DMS79 (cell line): ENCODE measurements at regions not wholly inside any gene's neighbourhood (a gene's known extent, or its start where the extent isn't known, plus 50 kb on each side); places are given as distances from the start of the nearest gene placed in this dataset.
"Not testable (repeated sequence)": the region's sequence is repeated elsewhere in the genome, so short reads cannot be mapped to it uniquely, and the experiment has no call there.

Experiments used
- DNase-seq: peaks from one replicate; lab custom pipeline; 2025; lab: John Stamatoyannopoulos, UW

DNA sequence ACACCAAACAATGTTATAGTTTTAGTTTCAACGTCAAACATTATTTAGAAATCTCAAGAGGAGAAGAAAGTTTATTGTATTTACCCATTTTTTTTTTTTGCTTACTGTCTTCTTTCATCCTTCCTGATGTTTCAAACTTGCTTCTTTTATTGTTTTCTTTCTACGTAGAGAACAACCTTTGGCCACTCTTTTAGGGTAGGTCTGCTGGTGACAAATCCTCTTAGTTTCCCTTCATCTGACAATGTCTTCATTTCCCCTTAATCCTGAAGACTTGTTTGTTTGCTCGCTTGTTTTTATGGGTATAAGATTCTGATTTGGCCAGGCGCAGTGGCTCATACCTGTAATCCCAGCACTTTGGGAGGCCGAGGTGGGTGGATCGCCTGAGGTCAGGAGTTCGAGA lies 89.1 kb downstream of the RHOU start:
- DNase-seq: no peak

DNA sequence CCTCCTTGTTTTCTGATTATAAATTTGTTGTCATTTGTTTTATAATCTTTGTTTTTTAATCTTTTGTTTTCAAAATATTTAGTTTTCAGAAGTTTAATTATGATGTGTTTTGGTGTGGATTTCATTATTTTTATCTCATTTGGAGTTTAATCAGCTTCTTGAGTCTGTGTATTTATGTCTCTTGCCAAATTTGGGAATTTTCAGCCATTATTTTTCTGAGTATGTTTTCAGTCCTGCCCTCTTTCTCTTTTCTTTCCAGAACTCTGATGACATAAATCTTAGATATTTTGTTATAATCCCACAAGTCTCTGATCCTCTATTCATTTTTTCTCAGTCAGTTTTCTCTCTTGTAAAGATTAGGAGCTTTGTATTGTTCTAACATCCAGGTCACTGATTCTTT lies 89.8 kb downstream of the RHOU start:
- DNase-seq: no peak

DNA sequence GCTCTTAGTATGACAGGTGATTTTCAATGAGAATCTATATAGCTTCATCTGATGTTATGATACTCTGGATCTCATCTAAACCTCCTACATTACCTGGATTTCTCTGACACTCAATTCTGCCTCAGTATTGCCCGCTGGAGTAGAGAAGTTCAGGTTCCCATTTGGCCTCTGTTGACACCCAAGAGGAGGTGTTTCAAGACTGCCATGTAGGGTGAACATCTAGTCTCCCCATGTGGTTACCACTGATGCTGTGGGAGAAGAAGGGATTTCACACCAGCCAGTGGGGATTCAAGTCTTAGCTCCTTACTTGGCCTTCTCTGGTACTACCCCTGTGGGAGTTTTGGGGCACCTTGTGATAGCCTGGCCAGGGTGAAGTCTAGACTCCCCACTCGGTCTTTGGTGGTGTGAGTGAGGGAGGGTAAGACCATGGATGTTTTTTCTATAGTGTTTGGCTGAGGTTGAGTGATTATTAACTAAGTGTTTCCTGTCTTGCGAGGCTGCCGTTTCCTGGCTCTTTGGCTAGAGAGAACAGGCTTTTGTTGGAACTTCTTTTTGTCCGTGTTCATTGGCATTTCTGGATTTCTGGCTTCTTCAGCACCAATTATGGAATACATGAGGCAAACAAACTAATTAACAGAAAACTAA lies 90.7 kb downstream of the RHOU start:
- no peak for DNase-seq

DNA sequence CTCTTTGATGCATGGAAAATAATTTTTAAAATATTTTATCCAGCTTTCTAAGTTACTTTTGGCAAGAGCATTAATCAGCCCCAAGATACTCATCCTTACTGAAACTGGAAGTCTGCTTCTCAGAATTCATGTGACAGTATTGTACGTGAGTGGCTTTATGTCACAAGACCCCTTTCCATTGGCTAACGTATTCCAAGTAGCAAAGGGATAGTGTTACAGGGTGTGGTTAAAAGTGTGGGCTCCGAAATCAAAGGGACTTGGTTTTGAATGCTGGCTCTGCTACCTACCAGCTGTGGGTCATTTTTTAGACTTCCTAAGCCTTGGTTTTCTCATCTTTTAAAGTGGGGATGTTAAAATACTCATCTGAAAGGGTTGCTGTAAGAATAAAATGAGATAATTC lies 91.7 kb downstream of the RHOU start:
- DNase-seq: no peak

DNA sequence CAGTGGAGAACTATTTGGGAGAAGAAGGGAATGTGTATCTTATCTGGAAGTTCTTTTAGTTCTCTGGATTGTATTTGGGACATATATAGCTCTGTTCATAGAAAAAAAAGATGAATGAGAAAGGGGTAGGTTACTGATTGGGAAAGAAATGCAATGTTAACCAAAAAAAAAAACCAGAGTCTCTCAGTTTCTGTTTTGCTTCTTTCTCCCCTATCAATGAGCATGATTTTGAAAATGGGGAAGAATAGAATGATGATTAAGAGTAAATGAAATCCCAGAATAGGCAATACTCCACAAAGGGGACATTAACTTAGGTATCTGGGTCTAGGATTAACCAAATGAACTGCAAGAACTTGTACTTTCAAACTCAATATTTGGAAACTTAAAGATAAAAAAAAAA lies 92.9 kb downstream of the RHOU start:
- no peak for DNase-seq

DNA sequence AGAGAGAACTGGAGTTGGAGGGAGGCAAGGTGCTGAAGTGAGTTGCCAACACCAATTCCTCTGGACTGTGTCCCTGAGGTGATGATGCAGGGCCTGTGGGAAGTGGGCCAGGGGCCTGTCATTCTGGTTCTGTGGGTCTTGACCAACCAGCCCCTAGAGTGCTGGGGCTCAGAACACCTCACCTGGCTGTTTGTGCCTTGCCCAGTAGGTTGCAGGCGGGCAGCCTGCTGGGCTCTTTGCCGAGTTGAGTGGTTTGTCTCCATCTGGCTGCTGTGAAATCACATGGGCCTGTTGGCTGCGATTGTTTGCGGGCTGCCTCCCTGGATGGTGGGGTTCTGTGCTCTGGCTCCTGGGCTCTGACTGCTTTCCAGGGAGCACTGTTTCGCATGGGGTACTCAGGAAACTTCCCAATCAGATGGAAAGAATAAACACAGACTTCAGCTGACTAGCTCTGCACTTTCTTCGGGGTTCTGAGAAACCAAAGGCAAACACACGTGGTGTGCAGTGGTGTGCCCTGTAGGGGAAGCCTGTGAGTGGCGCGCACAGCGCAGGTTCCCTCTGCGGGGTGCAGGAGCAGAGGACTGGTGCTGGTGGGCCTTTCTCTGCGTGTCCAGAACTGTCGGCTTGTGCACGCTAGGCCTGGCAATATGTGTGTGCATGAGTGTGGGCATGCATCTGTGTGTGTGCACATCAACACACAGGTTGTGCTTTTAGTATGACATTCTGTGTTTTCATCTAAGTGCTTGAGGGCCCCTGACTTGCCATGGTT lies 95.1 kb downstream of the RHOU start:
- no peak for DNase-seq

DNA sequence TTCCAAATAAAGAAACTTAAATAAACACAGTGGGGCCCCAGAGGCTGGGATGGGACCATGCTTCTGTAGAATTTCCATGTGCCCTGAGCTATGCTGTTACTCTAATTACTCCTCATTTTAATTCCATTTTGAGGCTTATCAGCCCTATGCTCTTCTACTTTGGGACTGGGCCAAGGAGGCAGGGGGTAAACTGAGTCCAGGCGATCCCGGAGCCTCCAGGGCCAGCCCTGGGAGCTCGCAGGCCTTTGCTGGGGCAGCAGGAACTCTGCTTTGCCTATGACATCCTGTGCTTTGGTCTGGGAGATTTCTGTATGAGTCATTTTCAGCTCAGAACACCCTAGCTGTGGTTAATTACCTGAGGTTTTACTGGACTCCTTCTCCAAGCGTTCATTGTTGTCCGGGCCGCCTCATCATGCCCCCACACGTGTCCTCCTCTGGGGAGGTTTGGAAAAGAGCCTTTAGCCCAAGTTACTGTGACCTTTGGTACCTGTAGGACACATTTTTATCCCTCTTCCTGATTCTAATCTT lies 95.7 kb downstream of the RHOU start:
- no peak for DNase-seq

DNA sequence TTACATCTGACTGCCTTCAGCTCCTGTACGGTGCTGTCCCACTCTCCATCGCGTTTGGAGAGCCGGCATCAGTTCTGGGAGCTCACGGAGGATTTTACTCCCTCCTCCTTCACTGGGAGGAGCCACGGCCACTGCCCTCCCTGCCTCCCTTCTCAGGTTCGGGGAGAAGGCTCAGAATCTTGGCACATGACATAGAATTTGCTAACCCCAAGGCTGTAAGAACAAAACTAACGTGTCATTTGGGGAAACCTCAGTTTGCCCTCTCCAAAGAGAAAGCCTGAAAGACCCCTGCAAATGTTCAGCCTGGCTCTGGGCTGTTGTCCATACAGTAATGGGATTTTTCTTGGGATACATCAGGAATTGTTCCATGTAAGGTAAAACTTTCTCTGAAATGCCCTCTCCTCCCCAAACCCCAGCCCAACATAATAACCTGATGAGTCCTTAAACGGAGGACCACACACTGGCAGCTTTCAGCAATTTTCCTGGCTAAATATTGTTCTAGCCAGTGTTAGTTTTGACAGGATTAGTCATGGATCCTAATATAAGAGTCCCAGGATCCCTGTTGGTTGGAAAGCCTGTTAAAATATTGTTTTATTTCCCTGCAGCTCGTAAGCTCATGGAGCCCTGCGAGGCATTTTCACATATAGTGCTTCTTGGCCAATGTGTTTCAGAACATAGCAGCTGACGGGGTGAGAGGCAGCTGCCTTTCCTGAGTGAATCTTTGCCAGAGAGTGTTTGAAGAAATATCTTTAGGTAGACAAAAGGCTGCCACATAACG lies 98.8 kb downstream of the RHOU start:
- DNase-seq: no peak

DNA sequence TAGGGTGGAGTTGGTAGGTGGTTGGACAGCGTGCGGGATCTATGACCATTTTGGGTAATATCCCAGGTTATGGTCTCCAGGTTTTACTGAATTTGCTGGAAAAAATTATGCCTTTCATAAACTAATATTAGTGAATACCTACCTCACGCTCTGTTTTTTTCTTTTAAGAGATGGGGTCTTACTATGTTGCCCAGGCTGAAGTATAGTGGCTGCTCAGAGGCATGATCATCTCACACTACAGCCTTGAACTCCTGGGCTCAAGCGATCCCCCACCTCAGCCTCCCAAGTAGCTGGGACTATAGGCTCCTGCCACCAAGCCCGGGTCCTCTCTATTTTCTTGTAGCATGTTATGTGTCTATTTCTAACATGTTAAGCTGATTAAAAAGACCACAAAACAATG lies 100.2 kb downstream of the RHOU start:
- DNase-seq: no peak

DNA sequence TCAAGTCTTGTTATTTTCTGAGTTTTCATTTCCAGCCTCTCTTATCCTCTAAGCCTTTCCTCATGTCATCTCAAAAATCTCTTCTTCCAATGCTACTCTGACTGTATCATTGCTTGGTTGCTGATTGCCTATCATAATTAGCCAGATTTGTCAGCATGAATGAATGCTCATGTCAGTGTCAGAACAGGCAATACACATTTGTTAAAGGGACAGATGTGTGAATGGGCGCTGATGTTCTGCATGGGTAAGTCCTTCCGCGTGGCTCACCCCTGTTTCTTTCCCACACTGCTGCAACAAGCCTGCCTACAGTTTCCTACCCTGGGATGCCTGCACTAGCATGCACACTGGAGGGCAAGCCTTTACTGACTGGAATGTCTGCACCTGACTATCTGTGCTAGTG lies 100.6 kb downstream of the RHOU start:
- no peak for DNase-seq

DNA sequence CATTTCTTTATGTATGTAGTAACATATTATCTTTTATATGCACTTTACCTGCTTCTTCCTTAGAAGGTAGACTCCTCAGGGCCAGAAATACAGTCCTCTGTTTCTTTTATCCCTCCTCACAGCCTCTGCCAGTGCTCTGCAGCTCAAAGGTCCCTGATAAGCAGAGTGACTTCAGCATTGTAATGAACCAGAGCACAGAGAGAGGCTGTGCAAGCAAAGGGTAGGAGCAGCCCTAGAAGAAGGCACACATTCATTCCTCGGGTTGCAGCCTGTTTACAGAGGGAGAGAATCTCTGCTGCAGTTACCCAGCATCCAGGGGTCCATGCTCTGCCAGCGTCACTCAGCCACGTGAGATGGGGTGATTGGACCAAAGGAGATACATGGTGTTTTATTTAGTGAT lies 101.1 kb downstream of the RHOU start:
- DNase-seq: no peak

DNA sequence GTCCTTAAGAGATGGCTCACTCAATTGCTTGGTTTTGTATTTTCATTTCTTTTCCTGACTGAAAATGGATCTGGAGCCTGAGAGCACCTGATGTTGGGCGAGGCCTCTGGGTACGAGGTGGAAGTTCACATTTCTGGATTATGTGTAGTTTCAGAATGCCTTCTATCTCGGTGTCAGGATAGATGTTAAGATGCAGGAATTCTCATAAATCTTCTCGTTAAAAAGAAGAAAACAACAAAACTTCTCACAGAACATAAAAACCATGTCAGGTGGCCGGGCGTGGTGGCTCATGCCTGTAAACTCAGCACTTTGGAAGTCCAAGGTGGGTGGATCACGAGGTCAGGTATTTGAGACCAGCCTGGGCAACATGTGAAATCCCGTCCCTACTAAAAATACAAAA lies 101.8 kb downstream of the RHOU start:
- no peak for DNase-seq

DNA sequence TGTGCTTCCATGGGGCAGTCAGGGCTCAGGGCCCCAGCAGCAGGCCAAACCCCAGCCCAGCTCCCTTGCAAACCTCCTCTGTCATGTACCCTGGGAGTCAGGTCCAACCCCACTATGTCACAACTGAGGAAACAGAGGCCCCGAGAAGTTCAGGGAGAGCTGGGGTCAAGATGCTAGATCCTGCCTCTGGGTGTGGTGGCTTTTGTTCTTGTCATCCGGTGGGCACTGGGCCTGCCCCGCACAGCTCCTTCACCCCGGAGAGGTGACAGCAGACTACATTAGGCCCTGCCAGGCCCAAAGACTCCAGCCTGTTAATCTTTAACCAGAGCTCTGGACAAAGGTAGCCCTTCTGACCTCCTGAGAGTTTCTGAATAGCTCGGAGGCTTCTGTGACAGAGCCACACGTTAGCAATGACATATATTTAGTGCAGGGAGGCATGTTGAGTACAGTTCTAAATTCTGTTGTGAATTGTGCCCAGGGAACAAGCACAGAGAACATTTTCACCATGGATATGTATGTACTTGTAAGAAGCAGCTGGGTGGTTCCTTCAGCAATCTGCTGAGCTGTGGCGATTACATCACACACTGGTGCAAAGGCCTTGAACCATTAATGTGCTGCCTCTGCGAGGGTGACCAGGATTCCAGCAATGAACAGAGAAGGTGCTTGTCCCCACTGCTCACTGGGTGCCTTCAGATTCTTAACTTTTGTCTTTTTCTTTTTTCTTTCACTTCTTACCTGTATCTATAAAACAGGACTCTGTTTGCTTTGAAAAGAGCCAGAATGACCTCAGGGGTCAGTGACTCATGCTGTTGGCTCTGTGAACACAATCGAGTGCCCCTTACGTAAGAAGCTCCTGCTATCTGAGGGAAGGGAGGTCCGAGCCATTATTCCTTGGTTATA lies 102.8 kb downstream of the RHOU start:
- no peak for DNase-seq

DNA sequence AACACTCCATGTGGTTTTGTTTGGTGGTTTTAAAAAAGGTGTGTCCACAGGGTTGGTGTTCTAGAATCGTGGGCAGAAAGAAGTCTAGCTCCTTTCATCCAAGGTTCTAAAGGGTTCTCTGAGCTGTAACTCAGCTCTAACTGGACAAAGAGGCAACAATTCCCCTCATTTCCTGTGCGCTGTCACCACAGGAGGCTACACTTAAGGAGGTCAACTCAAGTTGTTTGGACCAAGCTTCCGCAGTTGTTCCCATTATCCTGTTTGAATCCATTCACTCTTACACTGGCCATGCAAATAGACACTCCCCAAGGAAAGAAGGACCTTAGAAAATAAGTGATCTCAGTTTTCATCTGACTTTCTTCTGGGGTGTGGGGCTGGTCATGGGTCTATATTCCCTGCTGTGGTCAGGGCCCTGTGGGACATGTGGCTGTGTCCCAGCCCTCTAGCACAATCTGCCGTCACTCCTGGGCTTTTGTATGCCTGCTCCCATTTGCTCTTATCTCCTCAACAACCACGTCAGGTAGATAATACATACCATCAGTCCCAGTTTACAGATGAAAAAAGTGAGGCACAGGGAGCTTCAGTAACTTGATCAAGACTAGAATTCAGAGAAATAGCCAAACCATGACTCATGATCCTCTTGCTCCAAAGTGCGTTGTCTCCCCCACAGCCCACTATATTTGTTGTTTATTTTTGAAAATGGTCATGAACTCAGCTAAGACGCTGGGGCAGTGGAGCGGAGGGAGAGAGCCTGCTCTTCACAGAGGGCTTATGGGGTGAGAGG lies 103.6 kb downstream of the RHOU start:
- DNase-seq: no peak

DNA sequence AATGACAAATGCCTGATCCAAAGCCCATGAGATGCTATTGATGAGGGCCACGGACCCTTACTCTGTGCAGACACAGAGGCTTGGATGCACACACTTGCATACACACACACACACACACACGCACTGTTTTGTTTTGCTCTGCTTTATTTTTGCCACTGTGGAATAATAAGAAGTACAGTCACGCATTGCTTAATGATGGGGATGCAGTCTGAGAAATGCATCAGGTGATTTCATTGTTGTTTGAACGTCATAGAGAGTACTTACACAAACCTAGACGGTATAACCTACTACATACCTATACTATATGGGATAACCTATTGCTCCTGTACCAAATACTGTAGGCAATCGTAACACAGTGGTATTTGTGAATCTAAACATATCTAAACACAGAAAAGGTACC lies 104.4 kb downstream of the RHOU start:
- no peak for DNase-seq

DNA sequence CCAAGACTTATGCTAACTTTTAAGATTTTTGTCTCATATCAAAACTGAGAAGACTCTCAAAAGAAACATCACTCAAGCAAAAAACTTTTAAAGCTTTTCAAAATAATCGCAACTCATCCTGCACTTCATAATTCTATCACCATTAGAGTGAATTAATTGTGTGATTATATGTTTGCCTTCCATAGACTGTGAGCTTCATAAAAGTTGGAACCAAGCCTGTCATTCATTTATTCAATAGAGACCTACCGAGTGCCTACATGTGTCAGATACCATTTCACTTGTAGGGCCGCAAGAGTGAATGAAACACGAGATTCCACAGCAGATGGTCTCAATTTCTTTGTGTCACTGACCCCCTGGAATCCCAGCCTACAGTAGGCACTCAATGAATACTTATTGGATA lies 106.4 kb downstream of the RHOU start:
- DNase-seq: no peak

DNA sequence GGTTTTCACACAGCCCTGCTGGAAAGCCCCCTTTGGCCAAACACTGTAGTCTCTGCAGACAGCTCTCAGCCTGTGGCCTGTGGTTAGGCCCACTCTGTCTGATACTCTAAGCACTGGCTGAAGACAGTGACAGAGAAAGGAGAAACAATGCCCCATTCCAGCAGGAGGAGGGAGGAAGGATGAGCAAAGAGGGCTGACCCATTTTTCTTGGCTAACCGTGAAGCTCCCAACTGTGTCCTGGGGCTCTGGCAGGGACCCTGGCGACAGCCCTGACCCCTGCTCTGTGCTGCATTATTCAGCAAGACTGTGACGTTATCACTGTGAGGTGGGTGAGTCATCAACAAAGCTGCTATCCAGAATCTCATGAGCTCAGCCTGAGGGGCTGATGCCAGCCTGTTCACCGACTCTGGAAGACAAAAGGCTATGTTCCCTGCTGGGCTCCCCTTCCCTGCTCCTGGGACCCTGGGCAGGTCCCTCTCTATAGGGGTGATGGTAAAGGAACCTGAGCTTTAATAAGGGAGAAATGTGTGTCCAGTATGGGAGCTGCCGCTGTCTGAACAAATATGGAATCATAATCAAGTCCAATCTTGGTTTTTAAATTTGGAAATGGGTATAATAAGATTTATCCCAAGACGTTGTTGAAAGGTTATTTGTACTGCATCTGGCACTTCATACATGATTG lies 107.0 kb downstream of the RHOU start:
- DNase-seq: no peak

DNA sequence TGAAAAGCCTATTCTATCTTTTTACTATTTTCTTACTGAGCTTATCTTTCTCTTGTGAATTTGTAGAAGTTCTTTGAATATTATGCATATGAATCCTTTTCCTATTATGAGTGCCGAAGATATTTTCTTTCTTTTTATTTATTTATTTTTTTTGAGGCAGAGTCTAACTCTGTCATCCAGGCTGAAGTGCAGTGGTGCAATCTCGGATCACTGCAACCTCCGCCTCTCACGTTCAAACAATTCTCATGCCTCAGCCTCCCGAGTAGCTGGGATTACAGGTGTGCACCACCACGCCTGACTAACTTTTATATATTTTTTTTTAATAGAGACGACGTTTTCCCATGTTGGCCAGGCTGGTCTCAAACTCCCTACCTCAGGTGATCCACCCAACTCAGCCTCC lies 109.8 kb downstream of the RHOU start:
- no peak for DNase-seq

DNA sequence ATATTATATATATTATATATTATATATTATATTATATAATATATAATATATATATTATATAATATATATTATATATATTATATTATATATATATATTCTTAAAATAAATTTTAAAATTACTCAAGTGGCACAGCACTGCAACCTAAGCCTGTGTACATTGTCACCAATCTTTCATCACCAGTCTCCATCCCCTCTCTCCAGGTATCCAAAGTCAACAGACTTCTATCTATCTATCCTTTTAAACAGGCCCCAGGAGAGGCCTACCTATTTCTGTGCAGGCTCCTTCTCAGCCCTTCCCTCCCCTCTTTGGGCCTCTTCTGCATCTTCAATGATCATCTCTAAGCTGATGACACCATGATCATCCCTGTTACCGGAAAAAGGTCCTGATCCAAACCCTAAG lies 111.7 kb downstream of the RHOU start:
- no peak for DNase-seq

DNA sequence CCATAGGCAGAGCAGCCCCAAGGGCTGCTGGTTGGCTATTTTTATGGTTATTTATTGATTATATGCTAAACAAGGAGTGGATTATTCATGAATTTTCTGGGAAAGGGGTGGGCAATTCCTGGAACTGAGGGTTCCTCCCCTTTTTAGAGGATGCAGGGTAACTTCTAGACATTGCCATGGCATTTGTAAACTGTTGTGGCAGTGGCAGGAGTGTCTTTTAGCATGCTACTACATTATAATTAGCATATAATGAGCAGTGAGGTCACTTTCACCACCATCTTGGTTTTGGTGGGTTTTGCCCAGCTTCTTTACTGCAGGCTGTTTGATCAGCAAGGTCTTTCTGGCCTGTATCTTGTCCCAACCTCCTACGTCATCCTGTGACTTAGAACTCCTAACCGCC lies 112.2 kb downstream of the RHOU start:
- DNase-seq: not testable (repeated sequence)

DNA sequence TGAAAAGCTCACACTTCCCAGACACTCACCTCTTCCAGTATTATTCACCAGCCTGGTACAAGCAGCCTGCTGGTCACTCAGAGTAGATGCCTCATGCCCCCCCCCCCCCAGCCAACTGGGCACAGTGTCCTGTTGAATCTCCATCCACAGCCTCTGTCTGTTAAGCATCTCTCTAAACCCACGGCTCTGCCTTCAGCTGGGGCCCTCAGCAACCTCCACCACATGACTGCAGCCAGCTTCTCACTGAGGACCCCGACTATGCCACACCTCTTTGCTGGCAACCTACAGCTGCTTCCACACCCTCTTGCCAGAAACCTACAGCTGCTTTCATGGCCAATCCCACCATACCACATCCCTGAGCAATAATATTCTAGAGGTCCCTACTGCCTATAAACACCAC lies 113.1 kb downstream of the RHOU start:
- DNase-seq: no peak
